ENCODE measurements at regions not wholly inside any gene's neighbourhood (a gene's known extent, or its start where the extent isn't known, plus 50 kb on each side); places are given as distances from the start of the nearest gene placed in this dataset.

DNA sequence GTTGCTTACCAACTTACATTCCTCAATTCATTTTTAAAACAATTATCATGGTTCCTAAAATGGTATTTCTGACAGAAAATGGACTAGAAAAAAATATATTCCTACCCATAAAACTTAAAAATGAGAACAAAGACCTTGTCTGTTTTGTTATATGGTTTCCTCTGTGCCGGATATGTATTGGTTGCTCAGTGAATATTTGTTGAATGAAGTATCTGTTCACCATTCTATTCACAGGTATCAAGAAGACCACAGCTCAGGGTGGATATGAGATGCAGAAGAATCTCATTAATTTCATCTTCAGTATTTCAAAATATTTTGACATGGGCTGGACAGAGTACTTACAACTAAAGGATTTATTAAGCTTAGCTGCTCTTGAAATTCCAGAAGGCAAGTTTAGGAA, 58.1 kb downstream of the TUSC7 start:
- Mint-ChIP-seq H3K36me3 (ENCODE audit: low read depth) (no peaks in the 10 kb centered on the region), H3K4me3 (no peak overlapping the region), H3K4me1 (ENCODE audit: low read depth) (no peaks in the 10 kb centered on the region), H3K27ac (no peak overlapping the region), H3K9me3 (no peaks in the 10 kb centered on the region), H3K27me3 (peaks cover 3% of the 10 kb centered on the region)
- intact Hi-C loops (cut with micrococcal nuclease): no loop called here

DNA sequence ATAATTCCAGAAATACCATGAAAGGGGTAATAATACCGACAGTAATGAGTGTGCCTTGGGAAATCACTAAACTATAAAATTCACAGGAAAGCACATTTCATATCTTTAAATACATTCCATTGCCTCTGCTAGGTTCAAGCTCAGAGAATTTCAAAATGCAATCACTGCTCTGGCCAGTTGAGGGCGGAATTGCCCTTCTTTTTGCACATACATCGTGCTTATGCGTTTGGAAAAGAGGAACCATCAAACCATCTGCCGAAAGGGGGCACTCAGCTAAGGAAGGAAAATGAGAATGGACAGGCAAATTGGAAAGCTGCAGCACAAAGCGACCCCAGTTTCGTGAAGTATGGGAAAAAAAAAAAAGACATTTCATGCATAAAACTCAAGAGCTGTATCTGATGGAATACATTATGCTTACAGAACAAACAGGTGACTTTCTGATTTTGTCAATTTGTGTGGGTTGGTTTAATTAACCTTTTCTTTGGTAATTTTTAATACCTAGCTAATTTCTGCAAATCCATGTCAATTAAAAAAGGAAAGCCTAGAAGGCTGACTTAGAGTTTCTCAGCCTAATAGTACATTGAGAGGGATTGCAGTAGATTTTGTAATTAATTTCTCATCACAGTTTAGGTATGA, 61.4 kb downstream of the TUSC7 start:
- no peaks in the 10 kb centered on the region for H3K4me1 Mint-ChIP-seq (ENCODE audit: low read depth)
- intact Hi-C loops (cut with micrococcal nuclease): loop anchor here (2.0 to 5.0 kb wide), 5 partner anchors 246 to 1226 kb away; no protein-coding TSS in a partner anchor
- no peaks in the 10 kb centered on the region for H3K9me3 Mint-ChIP-seq
- peaks cover 3% of the 10 kb centered on the region for H3K27me3 Mint-ChIP-seq
- H3K27ac Mint-ChIP-seq: no peak overlapping the region
- no peaks in the 10 kb centered on the region for H3K36me3 Mint-ChIP-seq (ENCODE audit: low read depth)
- no peak overlapping the region for H3K4me3 Mint-ChIP-seq

DNA sequence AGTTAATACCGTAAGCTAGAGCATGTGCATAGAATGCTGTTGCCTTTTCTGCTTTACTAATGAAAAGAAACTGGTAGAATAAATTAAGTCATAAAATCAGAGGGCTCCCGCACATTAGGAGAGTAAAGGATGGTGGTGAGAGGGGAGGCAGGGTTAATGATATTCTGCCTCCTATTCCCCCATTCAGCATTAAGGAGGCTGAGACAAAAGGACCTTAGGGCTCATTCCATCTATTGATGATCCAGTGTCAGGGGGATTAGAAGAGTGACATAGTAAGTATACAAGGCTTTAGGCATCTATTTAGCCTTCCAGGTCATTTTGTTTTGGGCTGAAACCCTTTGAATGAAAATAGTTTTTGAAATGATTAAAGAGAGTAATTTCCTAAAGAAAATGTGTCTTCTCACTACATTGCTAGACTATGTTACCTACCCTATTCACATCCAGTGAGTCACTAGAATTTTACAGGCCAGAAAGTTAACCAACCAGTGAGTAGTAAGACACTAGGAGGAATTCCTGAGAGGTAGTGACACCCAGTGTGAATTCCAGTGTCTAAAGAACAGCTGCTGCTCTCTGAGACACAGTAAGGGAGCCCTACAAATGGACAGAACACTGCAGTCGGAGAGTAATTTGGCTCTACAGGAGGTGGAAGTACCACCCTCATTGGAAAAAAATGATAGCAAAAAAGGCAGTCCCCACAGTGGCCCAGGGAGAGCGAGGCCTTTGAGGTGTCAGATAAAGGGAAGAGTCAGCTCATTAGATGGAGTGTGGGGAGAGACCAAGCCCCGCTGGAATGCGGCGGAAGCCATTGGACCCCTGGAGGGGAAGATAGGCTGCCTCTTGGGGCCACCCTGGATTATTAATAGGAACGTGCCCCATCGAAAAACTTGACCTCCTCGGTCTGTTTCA, 67.6 kb downstream of the TUSC7 start:
- Mint-ChIP-seq H3K27me3 (peaks cover 6% of the 10 kb centered on the region), H3K36me3 (ENCODE audit: low read depth) (no peaks in the 10 kb centered on the region), H3K4me1 (ENCODE audit: low read depth) (no peaks in the 10 kb centered on the region), H3K9me3 (no peaks in the 10 kb centered on the region), H3K4me3 (no peak overlapping the region), H3K27ac (no peak overlapping the region)
- intact Hi-C loops (cut with micrococcal nuclease): no loop called here

DNA sequence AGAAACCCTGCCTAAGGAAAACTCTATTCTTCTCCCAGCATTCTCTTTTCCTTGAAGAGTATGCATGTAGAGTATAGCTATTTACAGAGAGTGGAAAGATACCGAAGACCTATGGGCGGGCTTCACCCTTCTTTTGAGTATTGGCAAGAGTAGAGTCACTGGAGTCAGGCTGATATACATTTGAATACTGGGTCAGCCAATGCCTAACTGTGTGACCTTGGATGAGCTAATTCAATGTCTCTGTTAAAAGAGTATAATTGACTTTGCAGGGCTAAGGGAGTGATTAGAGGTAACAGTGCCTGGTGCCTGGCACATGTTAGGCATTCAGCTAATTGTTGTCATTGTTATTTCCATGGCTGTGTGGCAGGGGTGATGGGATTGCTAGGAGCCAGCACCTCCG, 75.6 kb downstream of the TUSC7 start:
- intact Hi-C loops (cut with micrococcal nuclease): no loop called here
- peaks cover 8% of the 10 kb centered on the region for H3K27me3 Mint-ChIP-seq
- H3K27ac Mint-ChIP-seq: no peak overlapping the region
- no peak overlapping the region for H3K4me3 Mint-ChIP-seq
- no peaks in the 10 kb centered on the region for H3K36me3 Mint-ChIP-seq (ENCODE audit: low read depth)
- H3K9me3 Mint-ChIP-seq: no peaks in the 10 kb centered on the region
- no peaks in the 10 kb centered on the region for H3K4me1 Mint-ChIP-seq (ENCODE audit: low read depth)

DNA sequence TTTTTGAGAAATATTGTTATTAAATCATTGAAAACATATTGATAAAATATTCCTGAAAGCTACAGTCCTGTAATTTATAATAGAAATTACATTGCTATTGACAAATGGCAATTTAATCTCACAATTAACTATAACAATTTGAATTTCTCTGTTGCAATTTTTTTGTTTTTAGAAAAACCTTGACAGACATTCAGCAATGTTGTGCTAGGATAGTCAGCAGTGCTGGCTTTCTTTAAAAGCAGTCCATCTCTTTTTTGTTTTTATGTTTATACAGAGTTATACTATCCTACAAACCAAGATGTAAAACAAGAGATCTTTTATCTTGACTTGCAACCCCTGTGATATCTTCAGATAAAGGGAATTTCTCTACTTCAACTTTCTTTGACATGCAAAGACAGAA, 93.1 kb downstream of the TUSC7 start:
- intact Hi-C loops (cut with micrococcal nuclease): no loop called here
- Mint-ChIP-seq H3K9me3 (peaks cover 14% of the 10 kb centered on the region), H3K27ac (no peak overlapping the region), H3K27me3 (peaks cover 3% of the 10 kb centered on the region), H3K4me3 (no peak overlapping the region), H3K4me1 (ENCODE audit: low read depth) (no peaks in the 10 kb centered on the region), H3K36me3 (ENCODE audit: low read depth) (no peaks in the 10 kb centered on the region)

DNA sequence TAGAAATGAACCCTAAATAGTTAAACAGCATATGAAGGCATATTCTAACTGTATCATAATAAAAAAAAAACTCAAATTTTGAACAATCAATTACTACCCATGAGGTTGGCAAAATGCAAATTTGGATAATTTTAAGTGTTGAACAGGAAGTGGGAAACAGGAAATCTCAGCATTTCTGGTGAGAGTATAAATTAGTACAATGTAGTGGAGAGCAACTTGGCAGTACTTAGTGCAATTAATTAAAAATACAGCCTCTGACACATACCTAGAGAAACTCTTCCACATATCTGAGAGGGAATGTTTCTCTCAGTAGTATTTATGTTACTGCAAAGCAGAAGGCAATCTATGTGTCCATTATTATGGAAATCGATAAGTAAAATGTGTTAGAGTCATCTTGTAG, 96.8 kb downstream of the TUSC7 start:
- H3K36me3 Mint-ChIP-seq (ENCODE audit: low read depth): no peaks in the 10 kb centered on the region
- no peaks in the 10 kb centered on the region for H3K27me3 Mint-ChIP-seq
- peaks cover 7% of the 10 kb centered on the region for H3K4me1 Mint-ChIP-seq (ENCODE audit: low read depth)
- H3K4me3 Mint-ChIP-seq: no peak overlapping the region
- H3K27ac Mint-ChIP-seq: no peak overlapping the region
- intact Hi-C loops (cut with micrococcal nuclease): no loop called here
- peaks cover 27% of the 10 kb centered on the region for H3K9me3 Mint-ChIP-seq

DNA sequence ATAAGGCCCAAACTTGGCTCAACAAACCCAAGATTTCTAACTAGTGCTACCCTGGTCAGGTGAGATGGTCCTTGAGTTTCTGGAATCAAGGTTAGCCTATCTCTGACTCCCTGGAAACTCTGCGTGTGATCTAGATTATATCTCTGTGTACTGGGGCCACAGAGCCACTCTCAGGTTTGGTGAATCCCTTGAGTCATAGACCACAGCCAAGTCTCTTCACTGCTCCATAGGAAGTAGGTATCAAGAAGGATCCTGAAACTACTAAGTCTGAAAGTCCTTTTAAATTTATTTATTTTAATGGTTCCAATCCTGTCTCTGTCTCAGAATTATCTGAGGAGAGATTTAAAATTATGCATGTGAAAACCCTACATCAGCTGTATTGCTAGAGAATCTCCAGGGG, 99.1 kb downstream of the TUSC7 start:
- intact Hi-C loops (cut with micrococcal nuclease): no loop called here
- Mint-ChIP-seq H3K4me3 (no peak overlapping the region), H3K36me3 (ENCODE audit: low read depth) (no peaks in the 10 kb centered on the region), H3K27ac (peak overlapping the region; percentile 73), H3K4me1 (ENCODE audit: low read depth) (peaks cover 7% of the 10 kb centered on the region), H3K27me3 (no peaks in the 10 kb centered on the region), H3K9me3 (peaks cover 30% of the 10 kb centered on the region)

DNA sequence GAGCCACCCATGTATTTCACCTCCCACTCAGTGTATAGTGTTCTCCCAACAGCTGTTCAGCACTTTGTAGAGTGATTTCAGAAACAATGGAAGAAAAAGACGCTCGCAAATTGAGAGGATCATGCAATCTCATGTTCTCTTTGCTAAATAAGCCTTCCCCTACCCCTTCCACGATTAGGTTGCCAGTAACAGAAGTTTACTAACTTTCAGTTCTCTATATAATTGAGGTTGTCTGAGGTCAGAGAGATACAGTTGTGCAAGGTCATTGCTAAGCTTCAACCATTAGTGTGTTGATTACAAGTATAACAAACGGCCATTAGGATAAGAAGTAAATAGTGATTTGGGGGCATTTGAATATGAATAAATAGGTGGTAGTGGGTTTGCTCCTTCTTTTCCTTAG, 99.6 kb downstream of the TUSC7 start:
- intact Hi-C loops (cut with micrococcal nuclease): no loop called here
- Mint-ChIP-seq H3K4me1 (ENCODE audit: low read depth) (peaks cover 7% of the 10 kb centered on the region), H3K27me3 (no peaks in the 10 kb centered on the region), H3K4me3 (no peak overlapping the region), H3K9me3 (peaks cover 30% of the 10 kb centered on the region), H3K36me3 (ENCODE audit: low read depth) (no peaks in the 10 kb centered on the region), H3K27ac (peak overlapping the region; percentile 73)

DNA sequence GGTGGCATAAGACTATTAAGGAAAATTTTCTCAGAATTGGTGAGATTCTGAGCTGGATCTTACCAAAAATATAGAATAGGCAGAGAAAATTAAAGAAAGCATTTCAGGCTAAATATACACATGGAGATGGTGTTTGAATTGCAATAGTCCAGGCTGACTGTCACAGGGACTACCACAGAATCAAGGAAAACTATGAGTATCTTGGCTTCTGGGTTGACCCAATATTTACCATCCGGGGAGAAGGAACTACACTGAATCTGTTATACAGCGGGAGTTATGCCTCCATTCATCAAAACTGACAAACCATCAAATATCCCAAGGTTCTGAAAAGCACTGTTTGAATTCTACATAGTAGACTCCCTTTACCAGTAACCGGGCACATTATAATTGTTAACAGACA, 102.2 kb downstream of the TUSC7 start:
- peaks cover 12% of the 10 kb centered on the region for H3K4me1 Mint-ChIP-seq (ENCODE audit: low read depth)
- peaks cover 20% of the 10 kb centered on the region for H3K9me3 Mint-ChIP-seq
- intact Hi-C loops (cut with micrococcal nuclease): no loop called here
- no peak overlapping the region for H3K27ac Mint-ChIP-seq
- H3K36me3 Mint-ChIP-seq (ENCODE audit: low read depth): no peaks in the 10 kb centered on the region
- peaks cover 2% of the 10 kb centered on the region for H3K27me3 Mint-ChIP-seq
- H3K4me3 Mint-ChIP-seq: no peak overlapping the region

DNA sequence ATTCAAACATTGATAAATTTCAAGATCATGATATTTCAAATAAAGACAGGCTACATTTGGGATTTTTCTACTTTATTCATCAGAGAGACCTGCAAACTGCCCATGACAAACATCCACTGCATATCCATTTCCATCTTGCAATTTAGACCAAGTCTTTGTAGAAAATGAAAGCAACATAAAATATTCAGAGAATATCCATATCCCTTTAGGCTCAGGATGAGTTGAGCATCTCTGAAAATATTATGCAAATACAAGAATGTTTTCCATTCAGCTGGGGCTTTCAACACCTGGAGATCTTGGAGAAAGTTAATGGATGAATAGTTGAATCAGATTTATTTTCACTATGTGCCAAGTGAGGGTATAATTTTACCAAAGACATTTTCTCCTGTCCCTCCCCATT, 103.4 kb downstream of the TUSC7 start:
- peaks cover 12% of the 10 kb centered on the region for H3K4me1 Mint-ChIP-seq (ENCODE audit: low read depth)
- H3K4me3 Mint-ChIP-seq: no peak overlapping the region
- H3K27me3 Mint-ChIP-seq: peaks cover 2% of the 10 kb centered on the region
- intact Hi-C loops (cut with micrococcal nuclease): no loop called here
- no peaks in the 10 kb centered on the region for H3K36me3 Mint-ChIP-seq (ENCODE audit: low read depth)
- H3K9me3 Mint-ChIP-seq: peaks cover 15% of the 10 kb centered on the region
- no peak overlapping the region for H3K27ac Mint-ChIP-seq

DNA sequence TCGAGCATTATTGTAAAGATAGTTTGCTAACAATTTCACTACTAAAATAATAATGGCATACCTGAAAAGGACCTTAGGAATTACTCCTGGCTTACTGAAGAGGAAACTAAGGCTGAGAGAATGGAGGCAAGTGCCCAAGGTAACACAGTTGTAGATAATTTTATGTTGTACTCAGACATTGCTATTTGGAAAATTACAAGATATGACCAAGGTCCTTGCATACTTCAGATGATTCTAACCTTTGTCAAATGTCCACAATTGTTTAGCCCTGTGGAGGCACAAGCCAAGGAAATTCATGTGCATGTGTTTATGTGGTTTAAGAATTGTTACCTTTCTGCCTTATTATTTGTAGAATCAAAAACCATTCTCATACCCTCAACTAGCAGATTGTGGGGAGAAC, 105.7 kb downstream of the TUSC7 start:
- Mint-ChIP-seq H3K36me3 (ENCODE audit: low read depth) (no peaks in the 10 kb centered on the region), H3K27me3 (peaks cover 2% of the 10 kb centered on the region), H3K4me1 (ENCODE audit: low read depth) (peaks cover 5% of the 10 kb centered on the region), H3K9me3 (peaks cover 13% of the 10 kb centered on the region), H3K4me3 (no peak overlapping the region), H3K27ac (no peak overlapping the region)
- intact Hi-C loops (cut with micrococcal nuclease): no loop called here

DNA sequence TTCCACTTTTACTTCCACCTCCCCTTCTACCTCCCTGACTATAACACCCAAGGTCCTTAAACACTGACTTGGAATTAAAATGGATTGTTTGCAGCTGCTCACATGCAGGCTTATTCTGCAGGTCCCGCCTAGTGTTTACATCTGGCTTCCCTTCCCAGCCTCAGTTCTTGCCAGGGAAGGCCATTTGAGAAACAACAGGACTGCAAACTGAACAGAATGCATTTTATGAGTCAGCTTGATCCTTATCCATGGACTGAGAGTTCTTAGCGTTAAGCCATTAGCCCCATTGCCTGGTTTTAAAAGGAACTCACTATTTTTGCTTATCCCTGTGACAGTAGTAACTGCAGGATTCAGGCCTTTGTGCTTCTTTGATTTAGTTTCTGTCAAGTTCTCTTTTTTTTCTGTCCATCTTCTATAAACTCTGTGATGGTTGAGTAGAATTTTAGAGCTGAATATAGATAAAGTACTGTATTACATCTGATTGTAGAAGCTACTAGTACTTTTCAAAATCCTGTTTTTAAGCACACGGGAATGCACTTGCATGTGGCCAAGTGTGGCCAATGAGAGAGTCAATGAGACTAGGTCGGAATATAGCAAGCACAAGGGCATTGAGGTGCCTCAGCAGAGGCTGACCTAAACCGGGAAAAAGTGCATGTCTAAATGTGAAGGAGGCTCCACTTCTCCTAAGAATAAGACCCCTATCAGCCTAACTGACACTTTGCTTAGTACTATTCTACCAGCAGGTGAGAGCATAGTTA, 106.4 kb downstream of the TUSC7 start:
- Mint-ChIP-seq H3K9me3 (peaks cover 6% of the 10 kb centered on the region), H3K36me3 (ENCODE audit: low read depth) (no peaks in the 10 kb centered on the region), H3K4me1 (ENCODE audit: low read depth) (peaks cover 5% of the 10 kb centered on the region), H3K27me3 (peaks cover 2% of the 10 kb centered on the region), H3K4me3 (no peak overlapping the region), H3K27ac (no peak overlapping the region)
- intact Hi-C loops (cut with micrococcal nuclease): no loop called here

DNA sequence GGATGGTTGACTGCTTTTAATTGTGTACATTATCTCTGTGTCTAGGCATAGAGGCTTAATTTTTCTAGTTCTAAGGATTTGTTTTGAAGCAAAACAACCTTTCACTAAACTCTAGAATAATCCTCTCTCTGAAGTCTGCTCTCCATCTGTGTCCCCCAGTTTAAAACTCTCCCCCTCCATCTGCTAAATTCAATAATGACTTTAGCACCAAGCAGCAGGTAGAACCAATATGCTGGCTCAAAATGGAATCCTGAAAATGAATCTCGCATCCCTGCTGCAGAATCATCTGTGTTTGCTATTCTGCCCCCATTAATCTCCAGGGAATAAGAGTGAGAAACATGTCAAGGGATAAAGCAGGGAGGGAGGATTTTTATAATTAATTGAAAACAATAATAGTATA, 111.8 kb downstream of the TUSC7 start:
- H3K27ac Mint-ChIP-seq: no peak overlapping the region
- no peaks in the 10 kb centered on the region for H3K4me1 Mint-ChIP-seq (ENCODE audit: low read depth)
- H3K9me3 Mint-ChIP-seq: no peaks in the 10 kb centered on the region
- intact Hi-C loops (cut with micrococcal nuclease): no loop called here
- H3K4me3 Mint-ChIP-seq: no peak overlapping the region
- no peaks in the 10 kb centered on the region for H3K36me3 Mint-ChIP-seq (ENCODE audit: low read depth)
- H3K27me3 Mint-ChIP-seq: peaks cover 7% of the 10 kb centered on the region

DNA sequence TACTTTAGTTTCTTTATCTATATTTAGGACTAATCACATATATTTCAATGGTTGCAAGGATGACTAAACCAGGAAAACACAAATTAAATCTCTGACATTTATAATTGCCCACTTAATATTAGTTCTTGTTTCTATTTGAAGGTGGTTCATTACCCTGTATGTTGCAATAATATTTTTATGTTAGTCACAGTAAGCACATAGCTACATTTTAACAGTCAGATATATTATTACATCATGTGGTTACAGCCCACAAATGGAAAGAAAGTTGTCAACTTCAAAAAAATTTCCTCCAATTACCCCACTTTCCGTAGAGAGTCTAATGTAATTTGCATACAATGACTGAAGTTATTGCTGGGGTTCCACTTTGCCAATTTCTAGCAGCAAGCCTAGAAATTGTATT, 114.6 kb downstream of the TUSC7 start:
- Mint-ChIP-seq H3K36me3 (ENCODE audit: low read depth) (no peaks in the 10 kb centered on the region), H3K27me3 (peaks cover 7% of the 10 kb centered on the region), H3K4me1 (ENCODE audit: low read depth) (no peaks in the 10 kb centered on the region), H3K4me3 (no peak overlapping the region), H3K9me3 (no peaks in the 10 kb centered on the region), H3K27ac (no peak overlapping the region)
- intact Hi-C loops (cut with micrococcal nuclease): no loop called here
